GM18858 (cell line): ENCODE measurements at regions not wholly inside any gene's neighbourhood (a gene's known extent, or its start where the extent isn't known, plus 50 kb on each side); places are given as distances from the start of the nearest gene placed in this dataset.

Experiments used
- ATAC-seq: cut with Tn5 transposase; IDR thresholded peaks from one replicate; pipeline ENCODE4 v1.9.1; 2021; ENCODE audit not compliant: unreplicated experiment

DNA sequence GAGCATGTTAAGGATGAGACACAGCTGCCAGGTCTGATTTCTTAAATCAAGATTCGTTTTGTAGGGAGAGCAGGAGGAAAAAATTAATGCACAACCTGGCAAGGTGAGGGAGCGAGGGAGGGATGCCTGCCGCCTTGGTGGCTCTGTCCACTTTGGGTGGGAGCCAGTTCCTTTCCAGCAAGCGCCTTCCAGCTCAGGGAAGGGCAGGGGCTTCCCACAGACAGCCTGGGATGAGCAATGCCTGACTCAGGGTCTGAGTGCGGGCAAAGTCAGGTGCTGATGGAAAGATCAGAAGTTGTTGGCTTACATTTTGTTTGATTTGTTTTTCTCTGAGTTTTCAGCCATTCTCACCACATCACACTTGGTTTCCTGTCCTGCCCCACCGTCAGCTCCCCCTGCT lies 220.7 kb downstream of the ENGASE start:
- ATAC-seq: no peak

DNA sequence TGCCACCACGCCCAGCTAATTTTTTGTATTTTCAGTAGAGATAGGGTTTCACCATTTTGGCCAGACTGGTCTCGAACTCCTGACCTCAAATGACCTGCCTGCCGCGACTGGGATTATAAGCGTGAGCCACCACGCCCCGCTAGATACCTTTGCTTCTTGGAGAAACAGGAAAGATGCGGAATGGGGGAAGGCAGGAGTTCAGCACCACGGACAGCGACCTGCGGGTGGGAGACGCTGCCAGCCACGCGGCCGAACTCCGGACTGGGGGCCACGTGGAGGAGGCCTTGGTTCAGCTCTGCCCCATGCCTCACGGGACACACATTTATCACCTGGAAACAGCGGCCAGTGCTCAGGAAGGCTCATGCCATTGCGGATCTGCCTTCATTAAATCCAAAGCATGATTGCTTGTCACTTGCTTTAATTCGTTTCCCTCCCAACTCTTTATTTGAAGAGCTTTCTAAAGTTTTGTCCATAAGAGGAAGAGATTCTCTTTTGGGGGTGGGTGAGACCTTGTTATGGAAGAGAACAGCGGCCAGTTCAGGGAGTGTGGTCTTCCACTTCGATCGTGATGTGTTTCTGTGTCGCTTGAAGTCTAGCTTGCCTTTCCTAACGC lies 219.9 kb downstream of the ENGASE start:
- ATAC-seq: no peak

DNA sequence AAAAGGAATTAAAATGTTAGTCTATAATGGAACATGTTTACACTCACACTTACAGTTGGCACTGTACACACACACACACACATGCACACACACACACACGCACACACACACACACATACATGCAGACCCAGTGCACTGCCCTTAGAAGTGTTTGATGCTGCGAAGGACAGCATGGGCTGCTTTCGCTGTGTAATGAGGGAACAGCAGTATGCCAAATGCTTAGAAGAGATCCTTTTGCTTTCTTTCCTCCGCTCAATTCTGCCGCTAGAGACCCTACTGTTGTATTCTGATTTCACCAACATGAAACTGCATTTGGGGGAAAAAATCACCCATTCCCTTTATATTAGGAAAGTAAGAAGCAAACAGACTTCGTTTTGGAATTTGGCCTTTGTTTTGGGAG lies 217.9 kb downstream of the ENGASE start:
- ATAC-seq: no peak

DNA sequence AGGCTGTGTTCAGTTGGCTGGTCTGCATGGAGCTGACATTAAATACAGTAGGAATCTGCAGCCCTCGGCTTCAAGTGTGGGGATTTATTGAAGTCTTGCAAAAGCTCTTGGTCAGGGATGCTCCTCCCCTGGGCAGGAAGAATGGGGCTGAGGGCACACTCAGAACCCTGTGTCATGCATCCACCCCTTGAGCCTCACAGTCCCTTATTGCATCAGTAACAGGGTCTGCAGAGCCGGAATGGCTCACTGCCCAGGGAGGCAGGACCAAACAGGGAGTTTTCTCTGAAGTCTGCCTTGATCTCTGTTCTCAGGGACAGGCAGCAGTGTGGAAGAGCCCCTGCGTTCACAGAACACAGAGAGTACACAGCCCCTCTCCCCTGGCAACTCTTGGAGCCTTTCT lies 216.8 kb downstream of the ENGASE start:
- ATAC-seq: no peak

DNA sequence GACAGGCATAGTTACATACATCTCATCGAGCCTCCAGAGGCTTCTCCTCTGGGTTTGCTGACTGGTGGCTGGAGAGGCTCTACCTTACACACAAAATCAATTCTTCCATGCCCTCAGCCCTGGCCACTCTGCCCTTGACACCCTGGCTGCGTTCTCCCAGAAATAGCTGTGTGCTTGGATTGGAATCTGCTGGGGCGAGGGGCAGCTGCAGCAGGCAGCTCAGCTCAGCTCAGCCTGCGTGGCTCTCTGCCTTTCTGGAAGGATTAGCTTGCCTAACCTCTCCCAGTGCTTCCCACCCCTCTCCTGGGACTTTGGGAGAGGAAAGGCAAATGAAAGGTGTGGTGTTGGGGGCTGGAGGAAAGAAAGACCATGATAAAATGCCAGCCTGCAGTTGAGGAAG lies 216.1 kb downstream of the ENGASE start:
- ATAC-seq: no peak

DNA sequence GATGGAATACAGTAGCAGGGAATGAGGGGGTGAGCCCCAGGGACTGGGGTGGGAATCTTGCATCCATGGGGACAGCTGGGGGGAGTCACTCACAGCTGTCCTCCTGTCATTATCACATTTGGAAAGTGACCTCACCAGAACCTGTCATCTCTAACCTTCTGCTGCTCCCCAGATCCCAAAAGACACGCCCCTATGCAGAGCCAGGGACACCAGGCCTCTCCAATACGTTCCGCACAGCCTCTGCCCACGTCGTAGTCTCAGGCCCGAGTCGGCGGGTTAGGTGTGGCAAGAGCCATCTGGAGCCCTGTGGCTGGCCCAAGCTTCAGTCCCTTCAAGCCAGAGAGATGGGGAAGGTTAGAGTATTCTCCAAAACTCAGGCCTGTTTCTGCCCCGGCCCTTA lies 214.3 kb downstream of the ENGASE start:
- no peak for ATAC-seq

DNA sequence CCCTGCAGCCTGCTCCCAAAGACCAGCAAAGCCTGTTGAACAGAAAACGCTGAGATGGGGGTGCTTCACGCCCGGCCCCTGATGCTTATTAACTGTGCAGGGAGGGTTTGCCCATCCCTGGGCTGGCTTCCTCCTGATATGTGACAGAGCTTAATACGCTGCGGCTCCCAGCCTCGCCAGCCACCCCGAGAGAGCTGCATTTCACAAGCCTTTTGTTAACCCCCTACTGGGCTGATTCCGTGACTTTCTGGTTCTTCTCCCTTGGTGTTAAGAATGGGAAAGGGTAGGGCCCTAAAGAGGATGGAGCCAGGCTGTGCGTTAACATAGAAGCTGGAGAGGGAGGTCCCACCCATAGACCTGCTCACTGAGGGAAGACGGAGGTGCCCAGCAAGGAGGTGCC lies 211.8 kb downstream of the ENGASE start:
- no peak for ATAC-seq

DNA sequence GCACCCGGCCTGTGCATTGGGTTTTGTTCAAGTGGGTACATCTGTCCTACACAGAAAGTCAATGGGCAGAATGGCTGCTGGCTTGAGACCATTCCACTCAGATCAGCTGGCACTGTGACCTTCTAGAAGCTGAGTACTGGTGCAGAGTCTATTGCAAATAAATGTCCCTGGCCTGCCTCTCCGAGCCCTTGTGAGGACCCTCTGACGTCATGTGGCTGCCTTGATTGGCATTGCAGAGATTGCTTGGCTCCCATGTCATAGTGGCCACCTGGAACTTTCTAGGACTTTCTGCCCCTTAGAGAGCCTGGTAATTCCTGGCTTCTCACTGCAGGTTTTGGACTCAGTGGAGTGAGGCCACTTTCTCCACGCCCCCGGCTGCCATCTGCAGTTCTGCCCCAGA lies 211.3 kb downstream of the ENGASE start:
- ATAC-seq: no peak

DNA sequence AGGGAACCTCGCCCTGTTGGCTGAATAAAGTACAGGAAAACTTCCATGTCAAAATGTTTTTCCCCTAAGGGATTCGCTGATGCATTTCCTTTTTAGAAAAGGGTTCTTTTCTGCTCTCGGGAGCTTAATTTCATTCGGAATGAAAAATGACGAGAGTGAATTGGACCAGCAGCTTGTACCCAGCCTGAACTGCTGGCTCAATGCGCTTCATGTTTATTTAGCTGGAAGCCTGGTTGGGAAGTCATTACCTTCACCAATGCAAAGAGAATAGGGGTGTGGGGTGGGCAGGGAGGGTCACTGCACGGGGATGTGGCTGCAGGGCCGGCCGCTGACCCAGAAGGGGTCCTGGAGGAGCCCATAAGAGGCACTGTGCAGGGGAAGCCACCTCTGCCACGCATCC lies 207.7 kb downstream of the ENGASE start:
- no peak for ATAC-seq

DNA sequence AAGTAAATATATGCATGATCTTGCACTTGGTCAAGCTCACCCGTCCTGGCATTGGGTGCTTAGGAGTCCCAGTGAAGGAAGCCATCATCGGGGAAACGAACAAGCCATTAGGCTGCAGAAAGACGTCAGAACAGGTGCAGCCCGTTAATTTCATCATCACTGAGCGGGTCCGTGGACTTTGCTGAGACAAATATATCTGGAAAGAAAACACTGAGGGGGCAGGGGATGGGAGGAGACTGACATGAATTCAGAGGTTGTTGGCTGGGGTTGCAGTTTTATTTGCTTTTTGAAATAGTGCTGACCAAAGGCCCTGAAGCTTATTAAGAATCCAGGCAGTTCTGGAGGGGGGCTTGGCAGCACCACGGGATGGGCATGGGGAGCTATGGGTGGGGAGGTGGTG lies 207.2 kb downstream of the ENGASE start:
- ATAC-seq: no peak

DNA sequence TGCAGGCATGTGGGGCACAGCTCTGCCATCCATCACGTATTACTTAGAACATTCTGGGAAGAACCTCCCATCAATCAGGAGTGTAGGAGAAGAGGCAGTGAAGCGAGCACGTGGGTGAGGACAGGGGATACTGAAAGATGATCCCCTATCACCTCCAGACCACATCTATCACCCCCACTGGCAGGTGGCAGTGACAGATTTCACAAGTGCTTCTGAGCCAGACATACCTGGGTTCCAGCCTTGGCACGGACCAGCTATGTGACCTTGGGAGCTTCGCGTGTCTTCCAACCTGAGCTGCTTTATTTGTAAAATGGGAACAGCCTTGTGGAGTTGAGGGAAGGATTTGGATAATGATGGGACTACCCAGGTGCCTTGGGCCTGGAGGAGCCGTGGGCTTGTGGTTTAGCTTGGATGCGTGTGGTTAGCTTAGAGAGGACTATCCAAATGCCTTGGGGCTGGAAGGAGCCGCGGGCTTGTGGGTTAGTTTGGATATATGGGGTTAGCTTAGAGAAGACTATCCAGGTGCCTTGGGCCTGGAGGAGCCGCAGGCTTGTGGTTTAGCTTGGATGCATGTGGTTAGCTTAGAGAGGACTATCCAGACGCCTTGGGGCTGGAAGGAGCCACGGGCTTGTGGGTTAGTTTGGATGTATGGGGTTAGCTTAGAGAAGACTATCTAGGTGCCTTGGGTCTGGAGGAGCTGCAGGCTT lies 206.4 kb downstream of the ENGASE start:
- ATAC-seq: no peak

DNA sequence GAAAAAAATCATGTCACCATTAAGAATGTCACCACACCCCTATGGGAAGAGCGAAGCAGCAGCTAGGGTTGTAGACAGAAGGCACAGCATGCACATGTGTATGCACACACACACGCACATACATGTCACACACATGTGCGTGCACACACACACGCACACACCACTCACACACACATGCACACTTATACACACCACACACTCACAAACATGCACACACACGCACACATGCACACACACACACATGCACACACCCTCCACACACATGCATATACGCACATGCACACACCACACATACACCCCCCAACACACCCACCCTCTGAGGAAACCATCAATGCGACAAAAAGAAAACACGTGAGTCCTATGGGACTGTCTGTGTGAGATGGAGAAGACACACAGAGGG lies 205.4 kb downstream of the ENGASE start:
- no peak for ATAC-seq

DNA sequence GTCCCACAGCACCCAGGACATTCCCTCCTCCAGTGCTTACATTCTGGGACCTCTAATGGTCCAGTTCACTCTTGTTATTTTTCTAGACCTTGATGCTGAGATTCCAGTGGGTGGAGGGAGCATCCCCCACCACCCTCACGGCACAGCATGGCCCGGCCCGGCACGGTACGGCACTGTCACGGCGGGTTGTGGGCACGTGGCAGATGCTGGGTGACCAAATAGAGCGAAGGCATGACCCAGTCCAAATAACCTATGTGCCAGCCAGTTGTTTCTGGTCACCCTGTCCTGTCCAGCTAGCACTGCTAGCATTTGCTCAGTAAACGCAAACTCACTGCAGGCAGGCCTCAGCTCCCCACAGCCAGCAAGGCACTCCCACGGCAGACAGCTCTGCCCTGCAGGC lies 204.7 kb downstream of the ENGASE start:
- ATAC-seq: no peak

DNA sequence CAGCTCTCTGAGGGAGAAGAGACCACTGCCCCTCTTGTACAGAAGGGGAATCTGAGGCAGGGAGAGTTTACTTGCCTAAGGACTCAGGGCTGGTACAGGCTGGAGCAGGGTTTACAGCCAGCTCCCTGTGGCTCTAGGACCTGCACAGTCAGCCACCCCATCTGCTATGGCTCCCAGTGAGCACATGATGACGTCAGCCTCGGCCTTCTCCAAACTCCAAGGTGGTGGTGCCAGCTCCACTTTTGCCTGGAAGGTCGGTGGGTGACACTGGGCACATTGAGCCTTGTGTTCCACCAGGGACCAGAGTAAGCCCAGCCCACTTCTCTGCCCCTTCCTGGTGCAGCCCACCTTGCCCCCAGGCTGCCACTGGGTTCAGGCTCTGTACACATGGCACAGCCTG lies 202.2 kb downstream of the ENGASE start:
- ATAC-seq: no peak

DNA sequence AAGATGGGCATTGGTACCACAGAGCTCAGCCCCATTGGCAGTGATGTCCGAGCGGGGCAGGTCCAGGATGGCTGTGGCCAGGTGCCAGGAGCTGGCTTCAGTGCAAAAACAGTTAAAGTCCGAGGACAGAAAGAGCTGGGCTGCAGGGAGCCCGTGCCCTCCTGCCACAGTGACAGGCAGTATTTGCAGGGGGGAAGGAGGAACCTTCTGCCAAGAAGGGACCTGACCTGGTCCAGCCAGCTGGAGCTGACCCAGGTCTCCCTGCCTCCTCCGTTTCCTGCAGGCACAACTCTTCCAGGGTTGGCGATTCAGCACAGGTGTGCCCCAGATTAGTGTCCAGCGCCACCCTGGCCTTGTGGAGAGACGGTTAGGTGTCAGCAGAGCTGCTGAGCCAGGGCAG lies 199.0 kb downstream of the ENGASE start:
- no peak for ATAC-seq

DNA sequence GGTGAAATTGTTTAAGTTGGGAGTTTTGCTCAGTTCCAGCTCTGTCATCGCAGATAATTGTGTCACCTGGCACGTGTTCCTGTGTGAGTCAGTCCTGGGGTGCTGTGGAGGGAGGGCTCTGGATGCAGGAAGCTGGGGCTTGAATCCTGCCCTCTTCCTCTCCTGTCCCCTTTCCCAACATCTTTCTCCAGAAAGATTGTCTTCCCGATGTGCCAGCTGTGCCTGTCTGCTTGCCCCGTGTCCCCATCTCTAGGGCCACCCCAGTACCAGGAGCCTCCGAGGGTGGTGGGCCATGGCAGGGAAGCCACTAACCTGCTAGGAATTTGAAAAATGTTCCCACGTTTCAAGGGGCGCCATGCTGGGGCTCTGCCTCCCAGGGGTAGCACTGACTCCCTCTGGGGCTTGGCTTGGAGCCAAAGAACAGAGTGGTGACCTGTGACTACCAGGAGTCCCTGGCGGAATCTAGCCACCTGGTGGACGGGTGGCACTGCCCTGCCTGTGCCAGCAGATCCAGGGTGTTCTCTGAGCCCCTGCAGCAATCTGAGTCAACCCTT lies 198.1 kb downstream of the ENGASE start:
- ATAC-seq: no peak

DNA sequence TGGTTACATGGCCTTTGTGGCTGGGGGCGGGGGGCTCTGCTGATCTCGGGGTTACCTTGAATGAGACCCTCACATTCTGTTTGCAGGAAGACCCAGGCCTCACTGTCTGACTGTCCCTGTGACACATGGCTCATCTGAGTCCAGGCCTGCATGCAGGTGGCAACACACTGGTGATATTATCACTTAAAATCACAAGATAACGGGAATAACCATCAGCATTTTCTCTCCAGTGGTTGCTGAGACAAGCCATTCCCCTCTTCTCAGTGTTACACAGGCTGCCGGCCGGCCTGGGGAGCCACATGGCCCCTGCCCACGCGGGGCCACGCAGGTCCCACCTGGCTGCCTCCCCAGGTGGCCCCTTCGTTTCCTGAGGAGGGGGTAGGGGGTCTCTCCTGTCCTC lies 197.6 kb downstream of the ENGASE start:
- no peak for ATAC-seq

DNA sequence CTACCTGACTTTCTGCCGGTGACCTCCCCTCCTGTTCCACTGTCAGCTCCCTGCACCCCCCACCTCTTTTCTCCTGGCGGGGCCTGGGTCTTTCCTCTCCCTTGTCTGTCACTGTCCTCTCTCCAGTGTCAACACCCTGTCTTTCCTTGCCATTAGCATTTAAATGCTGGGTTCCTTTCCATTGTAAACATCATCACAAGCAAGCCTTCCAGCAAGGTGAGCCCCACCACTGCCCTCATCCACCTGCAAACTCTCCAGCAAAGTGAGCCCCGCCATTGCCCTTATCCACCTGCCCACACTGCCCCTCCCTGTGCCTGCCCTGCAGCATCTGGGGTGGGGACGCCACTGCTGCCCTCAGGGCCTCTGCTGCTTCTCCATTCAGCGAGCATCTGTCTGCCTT lies 195.0 kb downstream of the ENGASE start:
- no peak for ATAC-seq

DNA sequence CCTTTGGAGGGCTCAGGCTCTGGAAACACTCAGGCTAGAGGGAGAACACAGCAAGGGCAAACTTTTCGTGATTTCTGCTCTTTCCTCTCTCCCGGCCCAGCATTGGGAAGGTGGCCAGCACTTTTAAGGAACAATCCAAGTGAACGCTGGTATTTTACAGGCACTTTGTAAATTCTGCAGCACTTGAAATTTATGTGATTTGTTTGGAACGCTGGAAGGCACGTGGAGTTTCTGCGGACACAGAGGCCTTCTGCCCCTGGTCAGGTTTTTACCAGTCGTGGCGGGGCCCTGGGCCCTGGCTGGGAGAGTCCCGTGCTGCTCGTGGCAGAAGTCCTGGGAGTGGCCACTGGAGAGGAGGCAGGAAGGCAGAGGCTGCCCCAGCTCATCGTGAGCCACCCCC lies 188.6 kb downstream of the ENGASE start:
- ATAC-seq: no peak

DNA sequence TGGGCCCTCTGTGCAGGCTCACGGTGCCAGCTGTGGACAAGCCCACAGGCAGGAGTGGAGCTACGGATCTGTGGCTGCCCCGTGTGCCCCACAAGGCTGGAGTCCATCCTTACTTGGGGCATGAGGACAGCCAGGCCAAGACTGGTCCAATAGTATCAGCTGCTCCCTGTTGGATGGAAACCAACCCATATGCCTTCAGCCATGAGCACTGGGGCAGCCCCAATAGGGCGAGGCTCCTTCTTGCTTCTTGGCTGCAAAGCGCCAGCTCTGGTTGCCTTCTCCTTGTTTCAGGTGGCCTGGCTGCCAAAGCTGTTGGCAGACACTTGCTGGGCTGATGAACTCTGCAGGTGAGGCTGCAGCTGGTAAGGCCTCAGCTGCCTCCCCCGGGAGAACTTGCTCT lies 188.0 kb downstream of the ENGASE start:
- no peak for ATAC-seq

DNA sequence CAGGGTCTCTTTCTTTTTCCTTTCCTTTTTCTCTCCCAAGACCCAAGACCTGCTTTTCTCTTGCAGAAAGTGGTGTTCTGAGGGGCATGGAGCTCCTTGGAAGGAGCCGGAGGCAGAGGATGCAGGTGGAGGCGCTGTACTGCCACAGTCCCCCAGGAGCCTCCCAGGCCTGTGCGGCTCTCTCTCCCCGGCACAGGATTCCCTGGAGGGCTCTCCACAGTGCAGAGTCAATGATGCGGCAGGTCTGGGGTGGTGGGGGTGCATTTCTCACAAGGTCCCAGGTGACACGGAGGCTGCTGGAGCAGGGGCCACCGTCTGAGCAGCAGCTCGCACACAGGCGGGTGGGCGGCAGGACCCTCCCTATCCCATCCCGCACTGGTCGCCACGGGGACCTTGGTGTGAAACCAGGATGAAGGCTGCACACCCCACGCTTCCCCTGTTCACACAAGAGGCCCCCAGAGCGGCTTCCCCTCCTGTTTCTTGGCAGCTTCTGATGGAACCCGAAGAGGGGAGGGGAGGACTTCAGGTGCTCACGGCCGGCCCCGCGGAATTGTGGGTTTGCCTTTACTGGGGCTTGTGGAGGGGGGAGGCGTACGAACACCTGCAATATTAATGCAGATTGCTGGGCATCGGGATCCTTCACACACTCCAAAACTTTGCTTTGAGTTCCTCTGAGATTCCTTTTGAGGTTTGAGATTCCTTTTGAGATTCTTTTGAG lies 186.9 kb downstream of the ENGASE start:
- no peak for ATAC-seq

DNA sequence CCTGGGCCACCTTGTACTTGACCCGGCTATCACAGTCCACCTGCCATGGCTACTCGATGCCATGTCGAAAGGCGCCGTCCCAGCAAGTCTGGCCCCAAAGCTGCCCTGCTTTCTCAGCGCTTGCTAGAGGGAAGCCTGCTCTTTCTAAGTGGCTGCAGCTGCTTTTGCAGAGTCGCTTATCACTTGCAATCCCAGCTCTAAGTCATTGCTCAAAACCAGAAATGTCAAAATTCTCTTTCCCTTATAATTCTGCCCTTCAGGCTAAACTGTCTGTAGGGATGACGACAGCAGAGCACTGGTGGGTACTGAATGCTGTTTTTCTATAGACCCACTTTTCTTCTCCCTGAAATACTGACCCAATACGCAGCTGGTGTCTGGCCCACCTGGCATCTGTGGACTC lies 184.2 kb downstream of the ENGASE start:
- ATAC-seq: no peak
